H1 (cell line): ENCODE measurements at regions not wholly inside any gene's neighbourhood (a gene's known extent, or its start where the extent isn't known, plus 50 kb on each side); places are given as distances from the start of the nearest gene placed in this dataset.

Experiments
- CTCF ChIA-PET: fragments of 300-600 bp; sonication (Branson Sonifier 250); formaldehyde crosslinking; loops from one replicate; lab custom pipeline; 2021; ENCODE audit not compliant: partially characterized antibody; lab: Charles Lee
- POLR2A ChIA-PET: fragments of 300-600 bp; sonication (Branson Sonifier 250); formaldehyde crosslinking; loops from one replicate; lab custom pipeline; 2021; ENCODE audit warnings: inconsistent platforms; ENCODE audit not compliant: partially characterized antibody; lab: Charles Lee
- DNase-seq, 2 experiments: peaks; one replicate each; pipeline versions ENCODE4 v3.0.0 to v3.0.0-alpha.2; 2010 to 2022; ENCODE audit warnings: low spot score in 2 of 2, low read depth in 1 of 2, mixed read lengths in 1 of 2
- FAIRE-seq: peaks from 2 replicates; lab custom pipeline; 2011; peaks lifted over from hg19 to GRCh38; lab: Jason Lieb, UNC
- H2AFZ ChIP-seq: 2 replicates; pipeline ENCODE4 v1.8.1; 2012; ENCODE audit warnings: low read length, inconsistent platforms
- H2AK5ac ChIP-seq: 2 replicates; pipeline ENCODE4 v1.6.1; 2013; ENCODE audit warnings: low read depth, low read length
- H2BK120ac ChIP-seq: replicated peaks from 2 replicates; pipeline ENCODE3; 2013; ENCODE audit warnings: low read depth, low read length, inconsistent platforms
- H2BK12ac ChIP-seq: 2 replicates; pipeline ENCODE4 v1.6.1; 2013; ENCODE audit warnings: low read depth, low read length
- H2BK15ac ChIP-seq: 2 replicates; pipeline ENCODE4 v1.6.1; 2013; ENCODE audit warnings: low read length
- H2BK20ac ChIP-seq: 2 replicates; pipeline ENCODE4 v1.6.1; 2013; ENCODE audit warnings: low read length
- H2BK5ac ChIP-seq: 2 replicates; pipeline ENCODE4 v1.6.1; 2013; ENCODE audit warnings: low read depth, low read length
- H3K14ac ChIP-seq: 2 replicates; pipeline ENCODE4 v1.6.1; 2013; ENCODE audit warnings: inconsistent platforms; ENCODE audit not compliant: insufficient read length
- H3K18ac ChIP-seq: 2 replicates; pipeline ENCODE4 v1.6.1; 2013; ENCODE audit warnings: low read length; ENCODE audit errors: extremely low read depth
- H3K23ac ChIP-seq: 2 replicates; pipeline ENCODE4 v1.6.1; 2013; ENCODE audit warnings: inconsistent platforms; ENCODE audit not compliant: insufficient read length
- H3K23me2 ChIP-seq: 2 replicates; pipeline ENCODE4 v1.6.1; 2013; ENCODE audit warnings: low read depth, low read length
- H3K27ac ChIP-seq: 2 replicates; pipeline ENCODE4 v1.6.1; 2011; ENCODE audit warnings: low read depth, low read length, inconsistent platforms
- H3K27me3 ChIP-seq, 4 experiments: replicated peaks in 1 of 4; 1 replicate in 1 of 4; 2 replicates in 3 of 4; pipeline versions ENCODE4 v1.6.1 to v1.8.1; 2011 to 2013; ENCODE audit warnings: low read length in 3 of 4, mild to moderate bottlenecking in 3 of 4, inconsistent platforms in 2 of 4, mixed read lengths in 2 of 4, moderate library complexity in 1 of 4; ENCODE audit not compliant: control insufficient read depth in 3 of 4, insufficient read depth in 3 of 4; ENCODE audit errors: extremely low read depth in 1 of 4
- H3K36me3 ChIP-seq, 4 experiments: 2 replicates each; pipeline versions ENCODE4 v1.6.1 to v1.8.1; 2011 to 2013; ENCODE audit warnings: mild to moderate bottlenecking in 4 of 4, low read length in 3 of 4, moderate library complexity in 2 of 4, control low read depth in 1 of 4, inconsistent platforms in 1 of 4; ENCODE audit not compliant: insufficient read depth in 4 of 4, control insufficient read depth in 2 of 4
- H3K4ac ChIP-seq: replicated peaks from 2 replicates; pipeline ENCODE3; 2013; ENCODE audit warnings: low read length, low read depth, mixed read lengths, inconsistent platforms; ENCODE audit not compliant: insufficient read length
- H3K4me1 ChIP-seq, 4 experiments: replicated peaks in 1 of 4; 1 replicate in 1 of 4; 2 replicates in 3 of 4; pipeline versions ENCODE4 v1.6.1 to v1.8.1; 2011 to 2013; ENCODE audit warnings: low read length in 3 of 4, inconsistent platforms in 2 of 4, mixed read lengths in 1 of 4; ENCODE audit not compliant: insufficient read depth in 4 of 4, control insufficient read depth in 3 of 4
- H3K4me2 ChIP-seq, 2 experiments: 2 replicates each; pipeline versions ENCODE4 v1.6.1 to v1.8.1; 2011 to 2013; ENCODE audit warnings: low read depth in 2 of 2, low read length in 2 of 2, control low read depth in 1 of 2, inconsistent platforms in 1 of 2, mild to moderate bottlenecking in 1 of 2; ENCODE audit not compliant: insufficient read depth in 1 of 2
- H3K4me3 ChIP-seq, 4 experiments: fragments of 200-600, 300-600 bp in 1 of 4; sonication (generic), shearing (Covaris generic), sonication (Bioruptor Twin) in 1 of 4; 2 replicates each; pipeline versions ENCODE4 v1.5.1 to v1.8.1; 2011 to 2016; ENCODE audit warnings: low read length in 4 of 4, low read depth in 3 of 4, control low read depth in 2 of 4, inconsistent platforms in 2 of 4, mild to moderate bottlenecking in 2 of 4, mixed read lengths in 1 of 4, moderate library complexity in 1 of 4; ENCODE audit not compliant: insufficient read depth in 2 of 4; ENCODE audit errors: extremely low read depth in 1 of 4
- H3K56ac ChIP-seq: replicated peaks from 2 replicates; pipeline ENCODE3; 2013; ENCODE audit warnings: low read depth, mild to moderate bottlenecking, mixed read lengths, low read length, inconsistent platforms; ENCODE audit not compliant: insufficient read length
- H3K79me1 ChIP-seq: 2 replicates; pipeline ENCODE4 v1.6.1; 2013; ENCODE audit warnings: low read depth, low read length, control low read depth
- H3K79me2 ChIP-seq, 2 experiments: 2 replicates each; pipeline versions ENCODE4 v1.6.1 to v1.8.1; 2012 to 2013; ENCODE audit warnings: low read length in 2 of 2, mild to moderate bottlenecking in 2 of 2, inconsistent platforms in 1 of 2; ENCODE audit not compliant: insufficient read depth in 2 of 2, control insufficient read depth in 1 of 2
- H3K9ac ChIP-seq, 4 experiments: replicated peaks in 1 of 4; 1 replicate in 1 of 4; 2 replicates in 3 of 4; pipeline versions ENCODE4 v1.6.1 to v1.8.1; 2011 to 2013; ENCODE audit warnings: low read depth in 3 of 4, low read length in 3 of 4, control low read depth in 2 of 4, mild to moderate bottlenecking in 2 of 4, moderate library complexity in 2 of 4, inconsistent platforms in 1 of 4; ENCODE audit errors: extremely low read depth in 1 of 4
- H3K9me3 ChIP-seq, 2 experiments: 2 replicates each; pipeline versions ENCODE4 v1.6.1 to v1.8.1; 2012 to 2013; ENCODE audit warnings: mild to moderate bottlenecking in 2 of 2, moderate library complexity in 2 of 2, control low read depth in 1 of 2, inconsistent platforms in 1 of 2, low read depth in 1 of 2, low read length in 1 of 2, mixed read lengths in 1 of 2; ENCODE audit not compliant: insufficient read depth in 2 of 2
- H4K20me1 ChIP-seq, 2 experiments: replicated peaks in 1 of 2; 2 replicates each; pipeline versions ENCODE3 to v1.8.1; 2011 to 2013; ENCODE audit warnings: inconsistent platforms in 2 of 2, low read length in 2 of 2, mild to moderate bottlenecking in 1 of 2; ENCODE audit not compliant: insufficient read depth in 2 of 2, control insufficient read depth in 1 of 2
- H4K5ac ChIP-seq: 2 replicates; pipeline ENCODE4 v1.6.1; 2013; ENCODE audit warnings: low read length, low read depth, mixed read lengths, inconsistent platforms; ENCODE audit not compliant: insufficient read length
- H4K8ac ChIP-seq: 2 replicates; pipeline ENCODE4 v1.8.0; 2013; ENCODE audit warnings: mild to moderate bottlenecking, moderate library complexity, low read length, inconsistent platforms; ENCODE audit not compliant: insufficient read depth; ENCODE audit errors: extremely low read depth
- H4K91ac ChIP-seq: replicated peaks from 2 replicates; pipeline ENCODE3; 2013; ENCODE audit warnings: low read length, mixed read lengths, inconsistent platforms; ENCODE audit not compliant: insufficient read length
- ASH2L ChIP-seq: fragments of 200-600, 300-600 bp; sonication (generic); IDR thresholded peaks from one replicate; pipeline ENCODE4 v1.7.1; 2017; ENCODE audit warnings: low read length
- EP300 ChIP-seq, 2 experiments: IDR thresholded peaks; 1 replicate in 1 of 2; 2 replicates in 1 of 2; pipeline ENCODE4 v1.6.1; 2011 to 2012; ENCODE audit warnings: low read depth in 2 of 2, low read length in 2 of 2, mild to moderate bottlenecking in 2 of 2, borderline replicate concordance in 1 of 2, inconsistent platforms in 1 of 2, moderate library complexity in 1 of 2
- EZH2 ChIP-seq: fragments of 200-600 bp; sonication (generic); IDR thresholded peaks from 2 replicates; pipeline ENCODE4 v1.7.1; 2012; ENCODE audit warnings: low read depth, mild to moderate bottlenecking, moderate library complexity, low read length, inconsistent platforms; ENCODE audit not compliant: severe bottlenecking
- WGBS, 2 experiments: shearing (Covaris generic) in 1 of 2; methylation state at CpG; one replicate each; pipeline versions ENCODE4 v1.1.6 to v1.1.7; 2013 to 2015; ENCODE audit warnings: low lambda C conversion rate in 2 of 2, mixed read lengths in 2 of 2, inconsistent platforms in 1 of 2, low coverage in 1 of 2, missing lambda C conversion rate in 1 of 2; ENCODE audit not compliant: insufficient replicate concordance in 2 of 2, insufficient coverage in 1 of 2, insufficient read length in 1 of 2; ENCODE audit errors: extremely low coverage in 1 of 2, missing lambda C conversion rate in 1 of 2; 5-methylcytosine and 5-hydroxymethylcytosine counted together

GRCh38 chr2:126756125-126756524, 100.2 kb downstream of the GYPC start:
- H2BK12ac ChIP-seq, result no peak overlapping the region

More at GRCh38 chr2:126756125-126756524, 100.2 kb downstream of the GYPC start:
- Histone ChIP-seq H3K56ac (no peak overlapping the region), H3K23ac (no peak overlapping the region), H3K9ac (no peak overlapping the region), H4K5ac (no peak overlapping the region), H2BK120ac (no peak overlapping the region), H4K8ac (no peak overlapping the region), H3K27me3 (no peaks in the 10 kb centered on the region), H3K79me1 (no peaks in the 10 kb centered on the region), H2AK5ac (no peak overlapping the region), H3K4me1 (peaks cover 0 to 12% (median 8%) of the 10 kb centered on the region in 4 experiments; a peak in 5 of 7 replicates), H3K18ac (no peak overlapping the region), H2BK15ac (no peak overlapping the region), H3K14ac (no peak overlapping the region), H2AFZ (no peak overlapping the region), H3K9me3 (peaks cover 5 to 8% of the 10 kb centered on the region in 2 experiments; a peak in 2 of 4 replicates), H3K79me2 (no peaks in the 10 kb centered on the region), H2BK5ac (no peak overlapping the region), H3K4me3 (no peak overlapping the region), H3K36me3 (no peaks in the 10 kb centered on the region), H3K27ac (no peak overlapping the region), H3K23me2 (no peaks in the 10 kb centered on the region), H4K20me1 (no peaks in the 10 kb centered on the region), H3K4me2 (no peak overlapping the region), H2BK20ac (no peak overlapping the region), H4K91ac (no peak overlapping the region), H3K4ac (no peak overlapping the region)
- 71% methylated on average over 1 of the region's 1 CpG; no CpG with 5 or more reads in 1 of the 2 experiments for WGBS, 2 experiments
- TF ChIP-seq EP300 (IDR thresholded peaks at IDR 0.05; ENCODE audit: borderline replicate concordance in 1 of 2, low read depth in 2 of 2, low read length in 2 of 2), result no peak
- TF ChIP-seq ASH2L, result no peak
- no peak for TF ChIP-seq EZH2
- DNase-seq (no peak), FAIRE-seq (no peak)
- ChIA-PET POLR2A (no interaction called here), CTCF (no interaction called here)
